Thoracic aorta (tissue), 2 donors: ENCODE measurements at regions not wholly inside any gene's neighbourhood (a gene's known extent, or its start where the extent isn't known, plus 50 kb on each side); places are given as distances from the start of the nearest gene placed in this dataset.
"Not testable (repeated sequence)": the region's sequence is repeated elsewhere in the genome, so short reads cannot be mapped to it uniquely, and the experiment has no call there.

ENCODE experiments used
- ATAC-seq: fragments of 150-250 bp; one replicate; pipeline ENCODE4 v1.8.0; 2017; ENCODE audit warnings: low read depth; ENCODE audit not compliant: insufficient number of reproducible peaks, low FRiP score
- DNase-seq: peaks from one replicate; pipeline ENCODE4 v3.0.0-alpha.2; 2020; ENCODE audit warnings: low spot score
- H3K27ac ChIP-seq, 2 donors: fragments of 200-600 bp; sonication (generic); 1 replicate in 1 of 2; 2 replicates in 1 of 2; pipeline ENCODE4 v1.5.1; 2016; ENCODE audit warnings: mild to moderate bottlenecking in 2 of 2, moderate library complexity in 2 of 2
- H3K27me3 ChIP-seq: fragments of 200-600 bp; sonication (generic); replicated peaks from 2 replicates; pipeline ENCODE4 v1.6.0; 2016; ENCODE audit warnings: mild to moderate bottlenecking; ENCODE audit not compliant: insufficient read depth
- H3K36me3 ChIP-seq: fragments of 200-600 bp; sonication (generic); one replicate; pipeline ENCODE4 v1.5.1; 2016
- H3K4me1 ChIP-seq, 2 donors: fragments of 200-600 bp; sonication (generic); 1 replicate in 1 of 2; 2 replicates in 1 of 2; pipeline versions ENCODE4 v1.5.1 to v1.6.0; 2016; ENCODE audit warnings: low read depth in 2 of 2, mild to moderate bottlenecking in 1 of 2; ENCODE audit not compliant: control insufficient read depth in 1 of 2
- H3K4me3 ChIP-seq: fragments of 200-600 bp; sonication (generic); 2 replicates; pipeline ENCODE4 v1.5.1; 2016; ENCODE audit warnings: mild to moderate bottlenecking
- H3K9me3 ChIP-seq: fragments of 200-600 bp; sonication (generic); 2 replicates; pipeline ENCODE4 v1.5.1; 2016
- TF ChIP-seq, protein P1 (sequence below): fragments of 200-600 bp; sonication (generic); IDR thresholded peaks from one replicate; pipeline ENCODE4 v1.5.1; 2019; ENCODE audit warnings: antibody characterized with exemption

DNA sequence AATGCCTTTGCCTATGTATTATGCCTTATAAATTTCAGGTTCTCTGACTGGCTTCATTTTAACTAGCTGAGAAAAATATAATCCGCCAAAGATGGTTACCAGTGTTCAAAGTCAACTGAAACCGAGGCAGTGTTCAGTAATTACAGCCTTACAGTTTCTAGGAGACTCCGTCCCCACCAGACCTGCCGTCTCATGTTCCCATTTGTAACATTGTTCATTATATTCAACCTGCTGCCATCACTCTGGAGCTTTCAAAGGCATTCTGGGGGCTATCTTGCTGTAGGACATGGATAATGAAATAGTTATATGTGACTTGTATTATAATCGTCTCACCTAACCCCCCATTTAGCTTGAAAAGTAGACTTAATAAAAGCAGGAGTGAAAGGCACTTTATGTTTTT, 302.5 kb downstream of the RWDD3 start:
- Histone ChIP-seq H3K36me3 (no peaks in the 10 kb centered on the region), H3K4me1 (peaks cover 0 to 11% of the 10 kb centered on the region in 2 donors), H3K4me3 (no peak overlapping the region), H3K27me3 (no peaks in the 10 kb centered on the region), H3K9me3 (no peaks in the 10 kb centered on the region), H3K27ac (no peak overlapping the region)
- DNase-seq (no peak), ATAC-seq (no peak)
- TF ChIP-seq, protein P1, sequence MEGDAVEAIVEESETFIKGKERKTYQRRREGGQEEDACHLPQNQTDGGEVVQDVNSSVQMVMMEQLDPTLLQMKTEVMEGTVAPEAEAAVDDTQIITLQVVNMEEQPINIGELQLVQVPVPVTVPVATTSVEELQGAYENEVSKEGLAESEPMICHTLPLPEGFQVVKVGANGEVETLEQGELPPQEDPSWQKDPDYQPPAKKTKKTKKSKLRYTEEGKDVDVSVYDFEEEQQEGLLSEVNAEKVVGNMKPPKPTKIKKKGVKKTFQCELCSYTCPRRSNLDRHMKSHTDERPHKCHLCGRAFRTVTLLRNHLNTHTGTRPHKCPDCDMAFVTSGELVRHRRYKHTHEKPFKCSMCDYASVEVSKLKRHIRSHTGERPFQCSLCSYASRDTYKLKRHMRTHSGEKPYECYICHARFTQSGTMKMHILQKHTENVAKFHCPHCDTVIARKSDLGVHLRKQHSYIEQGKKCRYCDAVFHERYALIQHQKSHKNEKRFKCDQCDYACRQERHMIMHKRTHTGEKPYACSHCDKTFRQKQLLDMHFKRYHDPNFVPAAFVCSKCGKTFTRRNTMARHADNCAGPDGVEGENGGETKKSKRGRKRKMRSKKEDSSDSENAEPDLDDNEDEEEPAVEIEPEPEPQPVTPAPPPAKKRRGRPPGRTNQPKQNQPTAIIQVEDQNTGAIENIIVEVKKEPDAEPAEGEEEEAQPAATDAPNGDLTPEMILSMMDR: no peak

DNA sequence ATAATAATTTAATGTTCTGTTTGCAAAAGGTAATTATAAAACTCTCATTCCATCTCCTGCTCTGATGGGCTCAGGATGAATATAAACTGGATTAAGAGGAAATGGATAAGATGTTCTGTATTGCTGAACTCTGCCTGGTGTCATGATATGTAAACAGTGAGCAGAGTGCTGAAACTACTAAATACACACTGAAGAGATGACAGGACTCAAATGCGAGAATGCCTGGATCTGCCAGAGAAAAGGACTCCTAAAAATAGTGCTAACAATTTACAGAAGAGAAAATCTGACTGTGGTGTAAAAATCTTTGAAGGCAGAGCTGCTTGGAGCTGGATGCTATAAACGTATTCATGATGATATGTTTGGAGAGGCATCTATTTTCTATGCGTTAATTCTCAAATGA, 303.2 kb downstream of the RWDD3 start:
- TF ChIP-seq, protein P1: no peak
- Histone ChIP-seq H3K9me3 (no peaks in the 10 kb centered on the region), H3K4me3 (no peak overlapping the region), H3K36me3 (no peaks in the 10 kb centered on the region), H3K27me3 (no peaks in the 10 kb centered on the region), H3K27ac (no peak overlapping the region), H3K4me1 (peaks cover 0 to 11% of the 10 kb centered on the region in 2 donors)
- no peak for ATAC-seq
- no peak for DNase-seq

DNA sequence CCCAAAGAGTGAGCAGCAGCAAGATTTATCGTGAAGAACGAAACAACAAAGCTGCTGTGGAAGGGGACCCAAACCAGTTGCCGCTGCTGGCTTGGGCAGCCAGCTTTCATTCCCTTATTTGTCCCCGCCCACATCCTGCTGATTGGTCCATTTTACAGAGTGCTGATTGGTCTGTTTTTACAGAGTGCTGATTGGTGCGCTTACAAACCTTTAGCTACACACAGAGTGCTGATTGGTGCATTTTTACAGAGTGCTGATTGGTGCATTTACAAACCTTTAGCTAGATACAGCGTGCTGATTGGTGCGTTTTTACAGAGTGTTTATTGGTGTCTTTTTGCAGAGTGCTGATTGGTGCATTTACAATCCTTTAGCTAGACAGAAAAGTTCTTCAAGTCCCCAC, 304.2 kb downstream of the RWDD3 start:
- not testable (repeated sequence) for H3K9me3 ChIP-seq, H3K36me3 ChIP-seq, H3K27me3 ChIP-seq, DNase-seq, H3K4me3 ChIP-seq, ATAC-seq, H3K27ac ChIP-seq
- peaks cover 0 to 11% of the 10 kb centered on the region in 2 donors for H3K4me1 ChIP-seq

DNA sequence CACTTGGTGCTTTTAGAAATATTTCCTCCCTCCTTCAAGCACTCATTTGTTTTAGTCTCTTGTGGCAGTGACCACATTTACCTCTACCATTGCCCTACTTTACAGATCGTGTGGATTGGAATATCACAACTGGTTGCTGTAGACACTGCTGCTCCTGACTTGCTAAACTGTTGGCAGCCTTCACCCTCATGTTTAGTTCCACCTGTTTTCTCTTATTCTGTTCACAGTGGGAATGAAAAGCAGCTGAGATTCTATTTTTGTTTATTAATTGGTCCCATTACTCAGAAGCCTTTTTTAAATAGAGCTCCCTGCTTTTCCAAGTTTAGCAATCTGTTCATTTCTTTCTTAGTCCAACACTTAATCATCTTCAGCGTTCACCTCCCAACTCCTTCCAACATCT, 308.9 kb downstream of the RWDD3 start:
- Histone ChIP-seq H3K4me3 (no peak overlapping the region), H3K9me3 (no peaks in the 10 kb centered on the region), H3K4me1 (no peaks in the 10 kb centered on the region), H3K27me3 (no peaks in the 10 kb centered on the region), H3K27ac (no peak overlapping the region), H3K36me3 (no peaks in the 10 kb centered on the region)
- TF ChIP-seq, protein P1: no peak
- no peak for DNase-seq
- ATAC-seq: no peak

DNA sequence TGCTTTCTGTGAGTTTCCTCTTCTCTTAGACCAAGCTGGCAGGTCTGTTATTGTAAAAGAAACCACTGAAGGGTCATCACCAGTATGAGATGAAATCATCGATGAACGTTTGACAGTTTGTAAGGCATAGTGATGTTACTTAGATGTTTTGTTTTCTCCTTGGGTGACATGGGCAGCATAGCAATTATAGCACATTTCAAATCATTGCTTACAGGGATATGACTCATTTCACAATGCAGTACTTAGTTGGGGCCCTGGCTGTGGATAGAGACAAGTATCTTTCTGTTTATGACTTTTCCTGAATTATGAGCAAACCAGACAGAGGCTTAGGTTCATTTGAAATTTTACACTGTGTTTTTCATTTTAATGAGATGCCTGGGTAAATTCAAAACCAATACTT, 313.0 kb downstream of the RWDD3 start:
- Histone ChIP-seq H3K4me1 (no peaks in the 10 kb centered on the region), H3K27ac (no peak overlapping the region), H3K9me3 (no peaks in the 10 kb centered on the region), H3K4me3 (no peak overlapping the region), H3K36me3 (no peaks in the 10 kb centered on the region), H3K27me3 (no peaks in the 10 kb centered on the region)
- DNase-seq (no peak), ATAC-seq (no peak)
- TF ChIP-seq, protein P1: no peak

DNA sequence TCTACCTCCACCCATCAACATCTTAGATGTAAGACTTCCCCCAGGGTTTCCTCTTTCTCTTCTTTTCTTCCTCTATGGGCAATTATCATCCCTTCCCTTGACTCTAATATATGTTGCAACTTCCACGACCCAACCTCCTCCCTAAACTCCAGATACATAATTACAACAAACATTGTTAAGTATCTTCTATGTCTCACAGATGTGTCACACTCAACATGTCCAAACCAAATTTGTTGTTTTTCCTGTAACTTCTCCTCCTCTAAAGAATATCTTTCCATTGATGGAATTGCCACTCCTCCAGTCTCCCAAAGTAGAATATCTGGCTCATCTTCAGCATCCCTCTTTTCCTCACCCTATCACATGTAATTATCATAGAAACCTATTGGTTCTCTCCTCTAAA, 314.2 kb downstream of the RWDD3 start:
- H3K27me3 ChIP-seq: no peaks in the 10 kb centered on the region
- TF ChIP-seq, protein P1: no peak
- H3K36me3 ChIP-seq: no peaks in the 10 kb centered on the region
- ATAC-seq: no peak
- no peaks in the 10 kb centered on the region for H3K9me3 ChIP-seq
- no peaks in the 10 kb centered on the region for H3K4me1 ChIP-seq
- DNase-seq: no peak
- no peak overlapping the region for H3K4me3 ChIP-seq
- no peak overlapping the region for H3K27ac ChIP-seq
